A673 (cell line): ENCODE measurements at regions not wholly inside any gene's neighbourhood (a gene's known extent, or its start where the extent isn't known, plus 50 kb on each side); places are given as distances from the start of the nearest gene placed in this dataset.
"Not testable (repeated sequence)": the region's sequence is repeated elsewhere in the genome, so short reads cannot be mapped to it uniquely, and the experiment has no call there.

ENCODE experiments used
- BruUV-seq: library from RNA; stranded (reverse); fragments of 400-500 nt; replicated peaks from 2 replicates; lab custom pipeline; 2021; lab: Mats Ljungman, UMichigan
- CTCF ChIA-PET: fragments of 300-600 bp; sonication (Branson Sonifier 250); formaldehyde crosslinking; loops from one replicate; lab custom pipeline; 2022; ENCODE audit warnings: antibody characterized with exemption; lab: Charles Lee
- POLR2A ChIA-PET: fragments of 300-600 bp; sonication (Branson Sonifier 250); formaldehyde crosslinking; loops from one replicate; lab custom pipeline; 2022; ENCODE audit warnings: antibody characterized with exemption; ENCODE audit not compliant: low non-redundant PET; lab: Charles Lee
- DNase-seq: peaks from one replicate; pipeline ENCODE4 v3.0.0-alpha.2; 2015; ENCODE audit warnings: low spot score
- H3K27ac ChIP-seq: fragments of 200-600 bp; sonication (generic); 2 replicates; pipeline ENCODE4 v1.5.1; 2016; ENCODE audit warnings: mixed run types, low read depth, mild to moderate bottlenecking, mixed read lengths, antibody characterized with exemption, low read length; ENCODE audit not compliant: poor library complexity, severe bottlenecking
- H3K27me3 ChIP-seq: fragments of 200-600 bp; sonication (generic); replicated peaks from 2 replicates; pipeline ENCODE4 v1.6.1; 2017; ENCODE audit warnings: mixed run types, low read depth, mild to moderate bottlenecking, mixed read lengths, antibody characterized with exemption, low read length; ENCODE audit not compliant: insufficient read depth, poor library complexity
- H3K36me3 ChIP-seq: fragments of 200-600 bp; sonication (generic); 2 replicates; pipeline ENCODE4 v1.6.1; 2016; ENCODE audit warnings: mixed run types, mild to moderate bottlenecking, mixed read lengths, antibody characterized with exemption, low read length; ENCODE audit not compliant: insufficient read depth, poor library complexity, severe bottlenecking
- H3K4me1 ChIP-seq: fragments of 200-600 bp; sonication (generic); 2 replicates; pipeline ENCODE4 v1.6.1; 2017; ENCODE audit warnings: mixed run types, mild to moderate bottlenecking, mixed read lengths, antibody characterized with exemption, low read length; ENCODE audit not compliant: insufficient read depth, poor library complexity, severe bottlenecking
- H3K4me3 ChIP-seq: fragments of 200-600 bp; sonication (generic); 2 replicates; pipeline ENCODE4 v1.5.1; 2016; ENCODE audit warnings: low read depth, mixed run types, mild to moderate bottlenecking, mixed read lengths, low read length; ENCODE audit not compliant: poor library complexity, severe bottlenecking
- H3K9me3 ChIP-seq: fragments of 200-600 bp; sonication (generic); 2 replicates; pipeline ENCODE4 v1.6.1; 2016; ENCODE audit warnings: mixed run types, low read depth, mild to moderate bottlenecking, mixed read lengths, antibody characterized with exemption, low read length; ENCODE audit not compliant: poor library complexity, severe bottlenecking
- intact Hi-C: fragments of 100-400 bp; cut with micrococcal nuclease; formaldehyde crosslinking; loops from one replicate; pipeline ENCODE4 v1.10.0; 2022; ENCODE audit not compliant: unreplicated experiment

DNA sequence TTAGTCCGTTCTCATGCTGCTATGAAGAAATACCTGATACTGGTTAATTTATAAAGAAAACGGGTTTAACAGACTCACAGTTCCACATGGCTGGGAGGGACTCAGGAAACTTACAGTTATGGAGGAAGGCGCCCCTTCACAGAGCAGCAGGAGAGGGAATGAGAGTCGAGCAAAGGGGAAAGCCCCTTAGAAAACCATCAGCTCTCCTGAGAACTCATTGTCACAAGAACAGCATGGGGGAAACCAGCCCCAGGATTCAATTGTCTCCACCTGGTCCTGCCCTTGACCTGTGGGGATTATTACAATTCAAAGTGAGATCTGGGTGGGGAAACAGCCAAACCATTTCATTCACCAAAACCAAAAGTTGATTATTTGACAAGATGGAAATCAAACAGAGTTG lies 101.8 kb downstream of the ATP6V0E2 start:
- not testable (repeated sequence) for DNase-seq

DNA sequence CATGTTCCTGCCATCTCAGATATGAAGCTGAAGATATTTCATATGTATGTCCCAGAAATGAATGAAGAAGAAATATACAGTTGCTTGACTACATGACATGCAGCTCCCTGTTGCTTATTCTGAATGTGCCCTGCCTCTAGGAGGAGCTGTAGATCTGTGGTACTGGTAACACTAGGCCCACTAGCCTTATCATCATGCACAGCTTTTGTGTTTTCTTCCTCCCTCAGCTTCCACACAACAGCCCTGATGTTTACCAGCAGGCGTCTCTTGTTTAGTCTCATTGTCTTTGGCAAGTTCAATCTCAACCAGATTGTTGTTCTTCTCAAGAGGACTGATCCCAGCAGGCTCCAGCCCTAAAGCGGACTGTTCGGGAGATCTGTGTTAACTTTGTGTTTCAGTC lies 104.8 kb downstream of the ATP6V0E2 start:
- BruUV-seq, CTCF ChIA-PET, H3K9me3 ChIP-seq, POLR2A ChIA-PET, H3K4me3 ChIP-seq, H3K27ac ChIP-seq, H3K36me3 ChIP-seq, H3K4me1 ChIP-seq, intact Hi-C loops, DNase-seq: not testable (repeated sequence)
- H3K27me3 ChIP-seq, result peaks cover 10% of the 10 kb centered on the region

More for the DNA sequence above, 101.8 kb downstream of the ATP6V0E2 start:
- intact Hi-C loops, H3K27ac ChIP-seq, CTCF ChIA-PET, H3K9me3 ChIP-seq, H3K36me3 ChIP-seq, H3K4me3 ChIP-seq, POLR2A ChIA-PET, BruUV-seq, H3K4me1 ChIP-seq: not testable (repeated sequence)
- peaks cover 10% of the 10 kb centered on the region for H3K27me3 ChIP-seq

- H3K4me3 ChIP-seq, intact Hi-C loops, POLR2A ChIA-PET, H3K36me3 ChIP-seq, H3K9me3 ChIP-seq, H3K4me1 ChIP-seq, BruUV-seq, DNase-seq, CTCF ChIA-PET, H3K27ac ChIP-seq: not testable (repeated sequence)
- H3K27me3 ChIP-seq, result peaks cover 10% of the 10 kb centered on the region
These were observed 105.2 kb downstream of the ATP6V0E2 start for GRCh38 chr7:149978944-149979343.

DNA sequence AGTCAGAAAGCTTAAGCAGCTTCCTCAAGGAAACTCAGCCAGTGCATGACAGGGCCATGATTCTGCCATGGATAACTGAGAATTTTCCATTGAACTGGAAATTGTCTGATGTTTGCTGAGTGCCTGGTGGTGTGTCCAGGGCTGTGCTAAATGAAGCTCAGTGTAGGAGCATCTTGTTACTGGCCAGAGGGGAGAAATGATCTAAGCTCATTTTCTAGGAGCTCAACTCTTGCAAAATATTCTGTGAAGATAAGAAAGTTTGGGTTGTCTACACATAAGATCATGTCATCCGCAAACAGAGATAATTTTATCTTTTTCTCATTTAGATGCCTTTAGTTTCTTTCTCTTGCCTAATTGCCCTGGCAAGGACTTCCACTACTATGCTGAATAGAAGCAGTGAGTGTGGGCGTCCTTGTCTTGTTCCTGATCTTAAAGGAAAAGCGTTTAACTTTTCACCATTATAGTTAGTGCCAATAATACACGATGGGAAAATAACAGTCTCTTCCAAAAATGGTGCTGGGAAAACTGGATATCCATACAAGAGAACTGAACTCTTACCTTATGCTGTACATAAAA lies 108.9 kb downstream of the ATP6V0E2 start:
- H3K9me3 ChIP-seq, POLR2A ChIA-PET, CTCF ChIA-PET, H3K4me1 ChIP-seq, H3K27ac ChIP-seq, DNase-seq, intact Hi-C loops, H3K4me3 ChIP-seq, BruUV-seq, H3K27me3 ChIP-seq, H3K36me3 ChIP-seq: not testable (repeated sequence)

DNA sequence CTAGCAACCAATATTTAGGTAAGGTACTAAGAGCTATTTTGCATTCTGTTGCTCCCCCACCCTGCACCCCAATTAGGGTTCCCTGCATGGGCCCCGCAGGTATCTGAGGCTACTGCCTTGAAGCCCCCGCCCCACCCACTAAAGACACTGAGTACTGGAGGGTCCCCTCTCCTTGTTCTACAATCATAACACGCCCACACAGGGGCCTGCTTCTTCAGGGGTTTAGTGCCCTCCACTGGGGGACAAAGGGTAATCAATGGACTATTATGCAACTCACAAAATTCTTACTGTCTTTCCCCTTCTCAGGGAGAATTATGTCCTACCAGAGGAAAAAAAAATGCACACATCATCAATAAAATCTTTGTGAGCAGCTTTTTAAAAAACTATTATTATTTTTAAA lies 113.1 kb downstream of the ATP6V0E2 start:
- H3K27me3 ChIP-seq, H3K27ac ChIP-seq, intact Hi-C loops, POLR2A ChIA-PET, H3K4me3 ChIP-seq, H3K36me3 ChIP-seq, CTCF ChIA-PET, DNase-seq, H3K9me3 ChIP-seq, H3K4me1 ChIP-seq, BruUV-seq: not testable (repeated sequence)

DNA sequence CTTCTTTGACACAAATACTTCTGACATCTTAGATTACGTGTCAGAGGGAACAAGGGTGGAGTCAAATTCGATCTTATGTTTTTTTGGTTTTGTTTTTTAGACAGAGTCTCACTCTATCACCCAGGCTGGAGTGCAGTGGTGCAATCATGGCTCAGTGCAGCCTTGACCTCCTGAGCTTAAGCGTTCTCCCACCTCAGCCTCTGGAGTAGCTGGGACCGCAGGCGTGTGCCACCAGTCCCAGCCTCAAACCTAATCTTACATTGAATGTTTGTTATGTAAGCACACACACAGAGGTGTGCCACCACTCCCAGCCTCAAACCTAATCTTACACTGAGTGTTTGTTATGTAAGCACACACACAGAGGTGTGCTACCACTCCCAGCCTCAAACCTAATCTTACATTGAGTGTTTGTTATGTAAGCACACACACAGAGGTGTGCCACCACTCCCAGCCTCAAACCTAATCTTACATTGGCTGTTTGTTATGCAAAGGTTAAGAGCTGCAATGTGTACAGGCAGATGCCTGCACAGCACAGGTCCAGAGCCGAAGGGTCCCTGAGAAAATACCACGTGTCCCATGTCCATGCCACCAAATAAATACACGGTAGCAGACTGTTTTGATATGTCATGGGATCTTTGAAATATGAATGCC lies 118.0 kb downstream of the ATP6V0E2 start:
- intact Hi-C loops, H3K4me1 ChIP-seq, H3K36me3 ChIP-seq, DNase-seq, BruUV-seq, H3K27ac ChIP-seq, H3K4me3 ChIP-seq, H3K27me3 ChIP-seq, H3K9me3 ChIP-seq, POLR2A ChIA-PET, CTCF ChIA-PET: not testable (repeated sequence)

- H3K4me3 ChIP-seq, H3K9me3 ChIP-seq, BruUV-seq, CTCF ChIA-PET, DNase-seq, H3K27me3 ChIP-seq, H3K27ac ChIP-seq, POLR2A ChIA-PET, H3K36me3 ChIP-seq, intact Hi-C loops, H3K4me1 ChIP-seq: not testable (repeated sequence)
These were observed 118.6 kb downstream of the ATP6V0E2 start for GRCh38 chr7:149992366-149992765.
